GM21526 (cell line): ENCODE measurements at regions not wholly inside any gene's neighbourhood (a gene's known extent, or its start where the extent isn't known, plus 50 kb on each side); places are given as distances from the start of the nearest gene placed in this dataset.

Experiments used
- ATAC-seq: cut with Tn5 transposase; IDR thresholded peaks from one replicate; pipeline ENCODE4 v1.9.1; 2021; ENCODE audit warnings: moderate library complexity; ENCODE audit not compliant: unreplicated experiment, low FRiP score

GRCh38 chr19:30167976-30168635, 204.1 kb upstream of the ZNF536 start:
- no peak for ATAC-seq

GRCh38 chr19:30168760-30169159, 203.4 kb upstream of the ZNF536 start:
- ATAC-seq, result no peak

DNA sequence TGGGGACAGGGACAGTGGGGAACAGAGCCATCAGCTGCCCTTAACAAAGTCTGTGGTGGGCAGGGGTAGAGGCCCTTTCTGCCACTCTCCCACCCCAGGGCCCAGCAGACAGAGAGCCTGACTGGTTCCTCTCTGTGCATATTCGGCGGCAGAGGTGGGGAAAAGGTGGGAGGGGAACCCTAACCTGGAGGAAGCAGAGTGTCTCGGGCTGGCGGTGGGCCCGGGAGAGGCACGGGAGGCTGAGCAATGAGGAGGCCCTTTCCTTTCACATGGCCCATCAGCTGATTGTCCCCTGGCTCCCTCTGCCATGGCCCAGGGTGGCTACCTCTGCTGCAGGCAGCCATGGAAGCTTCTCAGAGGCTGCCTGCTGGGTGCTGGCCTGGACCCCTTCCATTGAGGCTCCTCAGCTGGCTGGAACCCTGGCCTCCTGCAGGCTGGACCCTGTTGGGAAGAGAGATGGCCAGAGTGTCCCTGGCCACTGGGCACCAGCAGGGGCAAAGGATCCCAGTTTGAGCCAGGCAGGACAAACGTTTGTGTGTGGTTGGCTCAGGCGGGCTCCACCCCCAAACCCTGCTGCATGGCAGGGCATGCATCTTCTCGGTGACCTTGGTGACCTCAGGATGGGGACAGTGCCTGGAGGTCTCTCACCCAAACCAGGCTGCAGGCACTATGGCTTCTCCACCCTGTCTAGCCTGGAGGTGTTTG, 202.8 kb upstream of the ZNF536 start:
- no peak for ATAC-seq

DNA sequence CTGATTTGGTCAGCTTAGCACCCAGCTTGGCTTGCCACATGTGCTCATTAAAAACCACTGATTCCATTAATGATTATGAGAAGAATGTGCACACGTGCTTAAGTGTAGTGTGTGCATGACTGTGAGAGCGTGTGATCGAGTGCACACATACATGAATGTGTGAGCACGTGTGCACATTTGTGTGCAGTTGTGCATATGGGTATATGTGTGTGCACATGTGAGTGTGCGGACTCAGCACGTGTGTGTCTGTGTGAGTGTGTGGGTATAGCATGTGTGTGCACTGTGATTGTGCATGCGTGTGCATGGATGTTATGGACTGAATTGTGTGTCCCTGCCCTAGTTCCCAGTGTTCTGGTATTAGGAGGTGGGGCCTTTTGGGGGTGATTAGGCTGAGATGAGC, 202.1 kb upstream of the ZNF536 start:
- ATAC-seq, result no peak

DNA sequence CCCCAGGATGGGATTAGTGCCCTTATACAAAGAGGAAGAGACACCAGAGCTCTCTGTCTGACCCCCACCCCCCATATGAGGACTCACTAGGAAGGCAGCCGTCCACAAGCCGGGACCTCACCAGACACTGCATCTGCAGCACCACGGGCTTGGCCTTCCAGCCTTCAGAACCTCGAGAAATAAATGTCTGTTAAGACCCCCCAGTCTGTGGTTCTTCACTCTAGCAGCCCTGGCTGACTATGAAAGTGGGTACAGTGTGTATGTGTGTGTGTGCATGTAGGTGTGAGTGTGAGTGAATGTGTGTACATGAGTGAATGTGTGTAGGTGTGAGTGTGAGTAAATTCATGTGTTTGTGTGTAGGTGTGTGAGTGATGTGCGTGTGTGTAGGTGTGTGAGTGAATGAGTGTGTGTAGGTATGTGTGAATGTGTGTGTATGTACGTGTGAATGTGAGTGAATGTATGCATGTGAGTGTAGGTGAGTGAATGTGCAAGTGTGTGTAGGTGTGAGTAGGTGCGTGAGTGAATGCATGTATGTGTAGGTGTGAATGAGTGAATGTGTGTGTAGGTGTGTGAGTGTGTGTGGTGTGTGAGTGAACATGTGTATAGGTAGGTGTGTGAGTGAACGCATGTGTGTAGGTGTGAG, 201.6 kb upstream of the ZNF536 start:
- ATAC-seq, result no peak

DNA sequence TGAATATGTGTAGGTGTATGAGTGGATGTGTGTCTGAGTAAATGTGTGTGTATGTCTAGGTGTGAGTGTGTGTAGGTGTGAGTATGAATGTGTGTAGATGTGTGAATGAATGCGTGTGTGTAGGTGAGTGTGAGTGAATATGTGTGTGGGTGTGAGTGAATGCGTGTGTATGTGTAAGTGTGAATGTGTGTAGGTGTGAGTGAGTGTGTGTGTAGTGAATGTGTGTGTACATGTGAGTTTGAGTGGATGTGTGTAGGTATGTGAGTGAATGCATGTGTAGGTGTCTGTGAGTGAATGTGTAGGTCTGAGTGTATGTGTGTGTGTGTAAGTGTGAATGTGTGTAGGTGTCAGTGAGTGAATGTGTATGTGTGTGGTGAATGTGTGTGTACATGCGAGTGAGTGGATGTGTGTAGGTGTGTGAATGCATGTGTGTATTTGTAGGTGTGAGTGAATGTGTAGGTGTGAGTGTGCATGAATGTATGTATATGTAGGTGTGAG, 201.0 kb upstream of the ZNF536 start:
- no peak for ATAC-seq

GRCh38 chr19:30171795-30172612, 200.2 kb upstream of the ZNF536 start:
- ATAC-seq, result no peak

DNA sequence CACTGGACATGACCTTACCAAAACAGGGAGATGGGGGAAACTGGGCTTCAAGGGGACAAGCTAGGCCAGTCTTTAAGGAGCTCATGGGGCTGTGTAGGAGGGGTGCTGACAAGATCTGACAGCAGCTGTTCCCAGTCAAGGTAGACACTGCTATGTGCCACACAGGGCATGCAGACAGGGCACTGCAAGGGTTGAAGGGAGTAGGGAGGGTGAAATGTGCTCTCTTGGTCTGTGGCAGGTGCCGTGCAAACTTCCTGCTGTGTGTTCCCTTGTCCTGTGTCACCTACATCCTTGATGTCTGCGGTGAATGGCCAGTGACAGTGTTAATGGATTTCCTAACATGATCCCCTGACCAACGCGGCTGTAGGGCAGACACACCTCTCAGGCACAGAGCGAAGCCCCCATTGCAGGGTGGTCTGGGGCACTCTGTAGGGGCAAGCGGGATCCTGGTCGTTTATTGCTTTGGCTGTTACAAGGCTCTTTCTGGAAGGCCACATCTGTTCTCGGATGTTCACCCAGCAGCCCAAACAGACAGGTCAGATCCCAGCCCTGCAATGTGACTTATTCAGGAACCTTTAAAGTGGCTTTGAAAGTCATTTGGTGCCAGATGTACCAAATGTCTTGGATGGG, 199.5 kb upstream of the ZNF536 start:
- ATAC-seq, result no peak

DNA sequence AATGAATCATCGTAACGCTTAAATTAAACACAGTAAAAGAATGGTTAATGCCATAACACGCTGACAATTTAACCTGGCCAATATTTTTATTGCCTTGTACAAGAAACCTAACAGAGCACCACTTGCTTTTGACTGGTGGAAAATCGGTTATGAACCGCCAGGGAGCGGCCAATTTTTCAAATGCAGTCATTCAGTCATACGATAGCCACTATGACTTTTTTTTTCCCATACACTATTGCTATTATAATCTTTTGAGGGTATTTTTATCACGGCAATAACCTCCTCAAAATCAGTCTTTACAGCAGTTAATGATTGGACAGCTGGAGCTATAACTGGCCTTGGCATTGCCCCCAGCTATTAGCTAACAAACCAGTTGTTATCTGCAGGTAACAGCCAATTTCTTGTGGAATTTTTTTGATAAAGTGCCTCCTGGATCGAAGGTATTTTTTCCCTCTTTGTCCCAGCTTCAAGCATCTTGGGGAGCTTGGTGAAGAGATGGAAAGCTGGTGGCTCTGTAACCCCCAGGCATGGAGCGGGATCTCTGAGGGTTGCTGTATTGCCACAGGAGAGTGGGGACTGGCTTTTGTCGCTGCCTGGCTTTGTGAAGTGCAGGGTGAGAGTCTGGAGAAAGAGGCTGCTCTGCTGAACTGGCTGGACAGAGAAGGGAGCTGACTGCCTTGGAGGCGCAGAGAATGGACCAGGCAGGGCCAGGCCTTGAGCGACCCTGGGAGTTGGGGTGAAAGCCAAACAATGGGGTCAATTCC, 198.4 kb upstream of the ZNF536 start:
- no peak for ATAC-seq

DNA sequence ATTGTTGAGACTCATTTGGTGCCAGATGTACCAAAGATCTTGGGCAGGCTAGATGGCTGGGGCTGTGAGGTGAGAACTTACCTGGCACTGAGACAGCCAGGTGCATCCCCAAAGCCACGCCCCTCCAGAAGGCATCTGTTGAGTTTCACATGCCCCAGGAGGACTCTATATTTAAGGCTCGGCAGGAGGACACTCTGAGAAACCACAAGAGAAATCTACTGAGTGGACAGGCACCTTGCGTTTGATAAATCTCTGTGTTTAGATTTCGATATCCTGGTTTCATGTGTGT, 197.9 kb upstream of the ZNF536 start:
- ATAC-seq, result no peak

GRCh38 chr19:30174791-30175190, 197.4 kb upstream of the ZNF536 start:
- ATAC-seq, result no peak

DNA sequence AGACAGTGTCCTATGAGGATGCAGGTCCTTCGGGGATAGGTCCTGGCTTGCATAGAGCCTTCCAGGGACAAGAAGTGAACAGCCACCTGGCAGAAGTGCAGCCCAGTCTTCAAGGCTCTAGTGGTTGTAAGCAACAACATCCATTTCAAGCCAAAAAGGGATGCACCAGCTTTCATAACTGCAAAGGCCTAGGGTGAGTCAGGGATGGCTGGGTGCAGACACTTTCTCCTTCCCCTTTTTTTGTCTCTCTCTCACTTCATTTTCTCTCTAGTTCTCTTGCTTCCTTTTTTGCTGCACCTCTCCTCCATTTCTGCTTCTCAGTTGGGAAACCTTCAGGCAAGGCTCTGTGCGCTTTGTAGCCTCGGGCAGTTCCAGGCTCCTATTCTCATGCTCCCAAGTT, 196.2 kb upstream of the ZNF536 start:
- ATAC-seq, result no peak

DNA sequence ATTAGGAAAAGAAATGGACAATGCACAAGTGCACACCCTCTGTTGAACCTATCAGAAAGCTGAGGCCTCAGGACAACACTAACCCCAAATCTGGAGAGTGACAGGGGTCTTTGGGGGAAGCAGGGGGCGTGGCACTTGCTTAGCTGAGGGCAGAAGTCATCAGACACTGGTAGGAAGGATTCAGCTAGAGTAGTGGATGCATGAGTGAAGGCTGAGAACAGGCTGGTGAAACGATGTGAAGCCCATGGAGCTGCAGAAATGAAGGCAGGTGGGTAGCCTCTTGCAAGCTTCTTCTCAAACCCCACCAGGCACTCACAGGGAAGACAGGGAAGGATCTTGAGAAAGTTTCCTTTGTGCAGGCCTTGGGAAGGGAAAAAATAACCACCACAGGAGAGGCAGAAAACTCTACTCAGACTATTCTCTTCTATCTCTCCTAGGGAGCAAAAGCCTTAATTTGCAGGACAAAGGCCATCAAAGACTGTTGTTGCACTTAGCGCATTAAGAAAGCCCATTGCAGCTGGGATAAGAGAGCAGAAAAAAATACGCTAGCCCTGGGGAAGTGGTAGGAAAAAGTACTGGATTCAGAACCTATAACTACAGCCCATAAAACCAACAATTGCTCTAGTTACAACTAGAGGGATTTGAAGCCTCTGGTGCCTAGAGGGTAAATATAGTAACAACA, 193.3 kb upstream of the ZNF536 start:
- ATAC-seq, result no peak

GRCh38 chr19:30180691-30181090, 191.5 kb upstream of the ZNF536 start:
- no peak for ATAC-seq

DNA sequence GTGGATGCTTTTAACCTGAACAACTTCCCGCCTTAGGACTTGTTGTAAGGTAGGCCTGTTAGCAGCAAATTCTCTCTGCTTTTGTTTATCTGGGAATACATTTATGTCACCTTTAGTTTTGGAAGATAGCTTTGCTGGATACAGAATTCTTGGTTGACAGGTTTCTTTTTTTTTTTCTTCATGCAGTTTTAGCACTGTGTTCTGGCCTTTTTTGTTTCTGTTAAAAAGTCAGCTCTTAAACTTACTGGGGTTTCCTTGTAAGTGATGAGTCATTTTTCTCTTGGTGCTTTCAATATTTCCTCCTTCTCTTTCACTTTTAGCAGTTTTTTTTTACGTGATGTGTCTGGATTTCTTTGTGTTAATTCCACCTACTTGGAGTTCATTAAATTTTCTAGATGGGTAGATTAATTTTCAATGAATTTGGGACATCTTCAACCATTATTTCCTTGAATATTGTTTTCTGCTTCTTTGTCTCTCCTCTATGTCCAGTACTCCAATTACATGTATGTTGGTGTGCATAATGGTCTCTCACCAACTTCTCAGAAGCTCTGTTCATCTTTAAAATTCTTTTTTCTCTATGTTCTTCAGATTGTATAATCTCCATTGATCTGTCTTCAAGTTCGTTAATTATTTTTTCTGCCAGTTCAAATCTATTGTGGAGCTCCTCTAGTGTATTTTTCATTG, 188.2 kb upstream of the ZNF536 start:
- ATAC-seq, result no peak

DNA sequence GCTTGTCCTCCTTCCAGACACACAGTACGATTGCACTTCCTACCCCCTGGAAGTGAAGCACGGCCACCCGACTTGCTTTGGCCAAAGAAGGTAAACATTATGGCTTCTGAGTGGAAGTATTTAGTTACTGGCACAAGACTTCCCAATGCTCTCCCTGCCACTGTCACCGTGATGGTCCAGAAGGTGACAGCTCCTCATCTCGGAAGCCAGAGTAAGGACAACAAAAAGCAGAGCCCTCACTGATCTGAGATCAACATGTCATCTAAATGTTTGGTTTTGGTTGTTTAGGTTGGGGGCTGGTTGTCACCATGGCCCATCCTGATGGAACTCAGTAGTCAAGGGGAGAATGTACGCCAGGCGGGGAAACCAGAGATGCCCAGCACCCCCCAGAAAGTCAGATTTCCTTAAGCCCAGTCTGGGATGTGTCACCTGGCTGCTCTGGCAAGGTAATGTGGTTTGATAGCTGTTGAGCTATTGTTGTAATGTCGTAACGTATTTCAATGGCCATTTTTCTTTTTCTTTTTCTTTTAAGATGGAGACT, 170.1 kb upstream of the ZNF536 start:
- no peak for ATAC-seq

DNA sequence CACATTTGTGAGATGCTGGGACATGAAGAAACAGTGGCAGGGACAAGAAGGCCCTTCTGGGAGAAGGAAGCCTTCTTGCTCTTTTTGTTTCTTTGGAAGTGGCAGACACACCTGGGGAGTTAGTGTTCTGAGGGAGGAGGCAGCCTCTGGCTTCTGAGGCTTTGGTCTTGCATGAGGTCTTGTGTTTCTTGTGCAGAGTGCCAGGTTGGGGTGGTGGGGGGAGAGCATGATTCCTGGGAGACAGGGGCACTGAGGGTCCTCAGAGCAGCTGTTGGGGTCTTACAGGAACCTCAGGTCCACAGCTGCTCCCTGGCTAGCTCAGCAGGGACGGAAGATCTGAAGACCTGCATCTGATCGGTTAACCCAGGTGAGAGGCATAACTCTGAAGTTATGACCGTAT, 167.5 kb upstream of the ZNF536 start:
- no peak for ATAC-seq

DNA sequence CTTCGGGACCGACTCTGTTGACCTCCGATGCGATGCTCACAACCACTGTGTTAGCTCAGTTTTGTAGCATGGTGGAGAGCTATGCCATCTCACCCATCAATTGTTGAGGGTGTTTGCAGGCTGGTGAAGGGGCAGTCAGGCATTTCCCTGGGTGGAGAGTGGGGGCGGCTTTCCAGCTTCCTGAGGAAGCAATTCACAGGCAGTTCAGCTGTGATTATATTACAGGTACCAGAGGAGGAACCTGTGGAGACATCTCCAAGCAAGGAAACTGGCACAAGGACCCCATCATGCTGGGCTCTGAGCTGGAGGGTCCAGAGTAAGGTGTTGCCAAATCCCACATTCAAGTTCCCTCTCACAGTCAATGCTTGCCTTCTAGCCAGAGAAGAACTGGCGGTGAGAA, 166.0 kb upstream of the ZNF536 start:
- ATAC-seq, result no peak

- ATAC-seq, result no peak
These were observed 164.8 kb upstream of the ZNF536 start for GRCh38 chr19:30207357-30207756.
